MCF 10A (cell line): ENCODE measurements at regions not wholly inside any gene's neighbourhood (a gene's known extent, or its start where the extent isn't known, plus 50 kb on each side); places are given as distances from the start of the nearest gene placed in this dataset.
"Not testable (repeated sequence)": the region's sequence is repeated elsewhere in the genome, so short reads cannot be mapped to it uniquely, and the experiment has no call there.

Experiments used
- BruUV-seq: library from RNA; stranded (reverse); fragments of 400-500 nt; replicated peaks from 2 replicates; lab custom pipeline; 2021; lab: Mats Ljungman, UMichigan
- CTCF ChIA-PET: fragments of 300-600 bp; sonication (Branson Sonifier 250); formaldehyde crosslinking; extraction: SDS; loops from one replicate; lab custom pipeline; 2021; ENCODE audit warnings: antibody characterized with exemption, inconsistent platforms; lab: Yijun Ruan, JAX
- POLR2A ChIA-PET: fragments of 300-600, 350-650 bp; sonication (Branson Sonifier 250); formaldehyde crosslinking; extraction: SDS; loops from one replicate; lab custom pipeline; 2020; ENCODE audit warnings: antibody characterized with exemption, inconsistent platforms; lab: Yijun Ruan, JAX
- DNase-seq: peaks from one replicate; pipeline ENCODE4 v3.0.0-alpha.2; 2018; ENCODE audit not compliant: unreplicated experiment
- H3K27ac Mint-ChIP-seq: one replicate; pipeline ENCODE4 v1.8.0; 2022; ENCODE audit warnings: mild to moderate bottlenecking, low read depth, mixed read lengths; ENCODE audit not compliant: unreplicated experiment
- H3K27me3 Mint-ChIP-seq: one replicate; pipeline ENCODE4 v1.8.0; 2022; ENCODE audit warnings: mixed read lengths; ENCODE audit not compliant: insufficient read depth, unreplicated experiment
- H3K36me3 Mint-ChIP-seq: one replicate; pipeline ENCODE4 v1.8.0; 2022; ENCODE audit warnings: mild to moderate bottlenecking, moderate library complexity, mixed read lengths; ENCODE audit not compliant: insufficient read depth, unreplicated experiment
- H3K4me1 Mint-ChIP-seq: one replicate; pipeline ENCODE4 v1.8.0; 2022; ENCODE audit warnings: mixed read lengths; ENCODE audit not compliant: insufficient read depth, unreplicated experiment
- H3K4me3 Mint-ChIP-seq: one replicate; pipeline ENCODE4 v1.8.0; 2022; ENCODE audit warnings: mild to moderate bottlenecking, moderate library complexity, mixed read lengths; ENCODE audit not compliant: unreplicated experiment
- H3K9me3 Mint-ChIP-seq: one replicate; pipeline ENCODE4 v1.8.0; 2022; ENCODE audit warnings: mixed read lengths; ENCODE audit not compliant: unreplicated experiment
- CTCF ChIP-seq: fragments of 200-600 bp; IDR thresholded peaks from one replicate; pipeline ENCODE4 v1.8.0; 2022; ENCODE audit warnings: antibody characterized with exemption, mild to moderate bottlenecking; ENCODE audit not compliant: unreplicated experiment
- intact Hi-C: fragments of 100-400 bp; cut with micrococcal nuclease; formaldehyde crosslinking; loops from 2 replicates; pipeline ENCODE4 v1.14.1; 2022

- ChIA-PET CTCF (interaction anchor here (0.7 to 1.3 kb wide), 4 partner anchors 10 to 202 kb away, joined by 3 to 4 read pairs (median 4); no protein-coding TSS in a partner anchor), POLR2A (interaction anchor here (0.7 to 2.2 kb wide), 6 partner anchors 10 to 62 kb away, joined by 3 to 8 read pairs (median 4); no protein-coding TSS in a partner anchor)
- BruUV-seq: no TSS peak
- no peaks in the 10 kb centered on the region for H3K27me3 Mint-ChIP-seq
- intact Hi-C loops: no loop called here
- H3K27ac Mint-ChIP-seq: no peak overlapping the region
- no peaks in the 10 kb centered on the region for H3K36me3 Mint-ChIP-seq
- H3K4me1 Mint-ChIP-seq: peaks cover 11% of the 10 kb centered on the region
- TF ChIP-seq CTCF: no peak
- H3K9me3 Mint-ChIP-seq: peaks cover 14% of the 10 kb centered on the region
- no peak overlapping the region for H3K4me3 Mint-ChIP-seq
- no peak for DNase-seq
Measured at GRCh38 chr1:182227864-182228547, 163.6 kb downstream of the GLUL start.

- BruUV-seq: no TSS peak
- Mint-ChIP-seq H3K4me1 (peaks cover 11% of the 10 kb centered on the region), H3K27ac (no peak overlapping the region), H3K4me3 (no peak overlapping the region), H3K36me3 (no peaks in the 10 kb centered on the region), H3K27me3 (no peaks in the 10 kb centered on the region), H3K9me3 (peaks cover 22% of the 10 kb centered on the region)
- TF ChIP-seq CTCF: no peak
- ChIA-PET POLR2A (interaction anchor here (0.6 to 2.0 kb wide), 4 partner anchors 8 to 620 kb away, joined by 3 to 8 read pairs (median 4); no protein-coding TSS in a partner anchor), CTCF (interaction anchor here (0.8 kb wide), 1 partner anchor 170 kb away, joined by 5 read pairs; no protein-coding TSS in a partner anchor)
- DNase-seq: no peak
- intact Hi-C loops: no loop called here
Measured at GRCh38 chr1:182226618-182227017, 165.0 kb downstream of the GLUL start.

GRCh38 chr1:182225755-182226154 is 164.2 kb upstream of the ZNF648 start:
- POLR2A ChIA-PET: interaction anchor here (1.2 to 1.9 kb wide), 3 partner anchors 17 to 69 kb away, joined by 3 to 7 read pairs (median 4); no protein-coding TSS in a partner anchor
- Mint-ChIP-seq H3K9me3 (peaks cover 22% of the 10 kb centered on the region), H3K4me1 (peaks cover 11% of the 10 kb centered on the region)
- H3K27me3 Mint-ChIP-seq, CTCF ChIA-PET, DNase-seq, H3K36me3 Mint-ChIP-seq, H3K4me3 Mint-ChIP-seq, intact Hi-C loops, BruUV-seq, H3K27ac Mint-ChIP-seq: not testable (repeated sequence)

GRCh38 chr1:182221990-182222389 is 160.5 kb upstream of the ZNF648 start:
- DNase-seq, intact Hi-C loops, CTCF ChIA-PET, BruUV-seq, H3K36me3 Mint-ChIP-seq, H3K4me3 Mint-ChIP-seq, H3K27me3 Mint-ChIP-seq, H3K27ac Mint-ChIP-seq: not testable (repeated sequence)
- peaks cover 16% of the 10 kb centered on the region for H3K4me1 Mint-ChIP-seq
- POLR2A ChIA-PET: interaction anchor here (0.9 kb wide), 1 partner anchor 13 kb away, joined by 3 read pairs; no protein-coding TSS in a partner anchor
- peaks cover 42% of the 10 kb centered on the region for H3K9me3 Mint-ChIP-seq

- H3K27me3 Mint-ChIP-seq, intact Hi-C loops, H3K36me3 Mint-ChIP-seq, H3K4me3 Mint-ChIP-seq, POLR2A ChIA-PET, DNase-seq, H3K27ac Mint-ChIP-seq, BruUV-seq: not testable (repeated sequence)
- CTCF ChIA-PET: interaction anchor here (0.6 to 1.0 kb wide), 2 partner anchors 14 to 84 kb away, joined by 3 to 4 read pairs; no protein-coding TSS in a partner anchor
- Mint-ChIP-seq H3K4me1 (peaks cover 22% of the 10 kb centered on the region), H3K9me3 (peaks cover 42% of the 10 kb centered on the region)
Measured at GRCh38 chr1:182221367-182221766, 159.9 kb upstream of the ZNF648 start.
